Stimulated activated CD4-positive, alpha-beta T cell treated with anti-CD3 and anti-CD28 coated beads, Interleukin-4, amount 100 ng/mL, for 24 hours (primary cell): ENCODE measurements at regions not wholly inside any gene's neighbourhood (a gene's known extent, or its start where the extent isn't known, plus 50 kb on each side); places are given as distances from the start of the nearest gene placed in this dataset.

Experiments used
- DNase-seq: peaks from one replicate; pipeline ENCODE4 v3.0.0-alpha.2; 2020

GRCh38 chr2:215615067-215615802 is 179.4 kb upstream of the FN1 start:
- DNase-seq, result no peak

- DNase-seq, result no peak
Measured at GRCh38 chr2:215614296-215614695, 178.4 kb upstream of the FN1 start.

GRCh38 chr2:215613888-215614287 is 178.0 kb upstream of the FN1 start:
- DNase-seq, result no peak

- DNase-seq, result no peak
Measured at GRCh38 chr2:215613280-215613679, 177.4 kb upstream of the FN1 start.

GRCh38 chr2:215612786-215613185 is 176.9 kb upstream of the FN1 start:
- no peak for DNase-seq

GRCh38 chr2:215611609-215612386 is 175.9 kb upstream of the FN1 start:
- DNase-seq, result no peak

GRCh38 chr2:215609089-215610032 is 173.5 kb upstream of the FN1 start:
- no peak for DNase-seq

GRCh38 chr2:215607766-215608165 is 171.9 kb upstream of the FN1 start:
- DNase-seq, result no peak

- no peak for DNase-seq
Measured at GRCh38 chr2:215606219-215606618, 170.4 kb upstream of the FN1 start.

- no peak for DNase-seq
Measured at GRCh38 chr2:215605214-215605613, 169.3 kb upstream of the FN1 start.

- DNase-seq, result no peak
Measured at GRCh38 chr2:215604606-215605005, 168.7 kb upstream of the FN1 start.

GRCh38 chr2:215603440-215603839 is 167.6 kb upstream of the FN1 start:
- DNase-seq, result no peak

- DNase-seq, result no peak
Measured at GRCh38 chr2:215602997-215603396, 167.1 kb upstream of the FN1 start.

- DNase-seq, result no peak
Measured at GRCh38 chr2:215601990-215602721, 166.3 kb upstream of the FN1 start.

- no peak for DNase-seq
Measured at GRCh38 chr2:215601526-215601925, 165.7 kb upstream of the FN1 start.

GRCh38 chr2:215598376-215598975 is 162.6 kb upstream of the FN1 start:
- DNase-seq, result no peak

GRCh38 chr2:215597577-215597976 is 161.7 kb upstream of the FN1 start:
- DNase-seq, result no peak

GRCh38 chr2:215594766-215595165 is 158.9 kb upstream of the FN1 start:
- no peak for DNase-seq

- DNase-seq, result no peak
Measured at GRCh38 chr2:215590010-215590745, 154.3 kb upstream of the FN1 start.

GRCh38 chr2:215583881-215584280 is 148.0 kb upstream of the FN1 start:
- no peak for DNase-seq

GRCh38 chr2:215579809-215580208 is 143.9 kb upstream of the FN1 start:
- no peak for DNase-seq
